ENCODE measurements at regions not wholly inside any gene's neighbourhood (a gene's known extent, or its start where the extent isn't known, plus 50 kb on each side); places are given as distances from the start of the nearest gene placed in this dataset.

DNA sequence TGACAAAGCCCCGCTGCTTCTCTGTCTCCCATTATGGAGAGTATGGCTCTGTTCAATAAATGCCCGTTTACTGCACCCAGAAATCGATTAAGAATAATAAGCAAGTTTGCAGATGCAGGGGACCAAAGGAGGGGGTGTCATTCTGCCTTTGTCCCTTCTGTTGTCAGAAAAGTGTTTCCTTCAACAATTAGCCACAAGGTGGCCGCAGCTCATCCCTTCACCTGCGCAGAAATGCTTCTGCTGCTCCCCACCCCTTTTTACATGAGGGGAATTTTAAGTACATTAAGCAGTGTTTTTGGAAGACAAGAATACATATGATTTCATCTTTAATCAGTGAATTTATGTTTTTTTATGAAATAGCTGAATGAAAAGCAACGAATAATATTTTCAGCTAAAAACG lies 175.6 kb upstream of the ARX start:
- no peak for TF ChIP-seq CTCF (IDR thresholded peaks at IDR 0.05)
- TF ChIP-seq POLR2A (IDR thresholded peaks at IDR 0.05): no peak
